Upper lobe of left lung (tissue), 4 donors: ENCODE measurements at regions not wholly inside any gene's neighbourhood (a gene's known extent, or its start where the extent isn't known, plus 50 kb on each side); places are given as distances from the start of the nearest gene placed in this dataset.

ENCODE experiments used
- POLR2A ChIP-seq, 4 donors: fragments of 450-650 bp; IDR thresholded peaks; one replicate each; pipeline ENCODE4 v1.5.1; 2016 to 2017; ENCODE audit warnings: antibody characterized with exemption in 4 of 4, mild to moderate bottlenecking in 2 of 4
- POLR2AphosphoS5 ChIP-seq, 2 donors: sonication (generic); formaldehyde crosslinking; IDR thresholded peaks; one replicate each; pipeline ENCODE4 v1.5.1; 2017; ENCODE audit warnings: antibody characterized with exemption in 2 of 2
- TF ChIP-seq, protein P1 (sequence below), 6 experiments: fragments of 450-650 bp in 4 of 6; fragments of 200-600 bp in 2 of 6; sonication (generic) in 2 of 6; IDR thresholded peaks; one replicate each; pipeline ENCODE4 v1.5.1; 2016 to 2019; ENCODE audit warnings: antibody characterized with exemption in 6 of 6

DNA sequence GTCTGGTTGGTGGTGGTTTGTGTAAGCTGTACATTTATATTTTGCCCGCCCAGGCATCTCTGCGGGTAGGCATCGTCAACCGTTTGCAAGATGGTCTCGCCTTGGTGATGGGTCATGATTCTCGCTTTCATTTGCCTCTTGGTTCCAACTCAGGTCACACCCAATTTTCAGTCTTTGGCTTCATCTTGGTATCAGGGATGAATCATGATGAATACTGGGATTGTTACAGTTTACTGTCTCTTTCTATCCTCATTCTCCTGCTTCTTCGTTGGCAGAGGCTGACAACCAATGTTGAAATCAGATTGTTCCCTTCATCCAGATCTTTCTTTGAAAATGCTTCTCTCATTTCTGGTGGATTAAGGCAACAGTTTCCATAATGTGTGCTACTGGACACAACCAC is 129.7 kb upstream of the KAZN start:
- TF ChIP-seq, protein P1, sequence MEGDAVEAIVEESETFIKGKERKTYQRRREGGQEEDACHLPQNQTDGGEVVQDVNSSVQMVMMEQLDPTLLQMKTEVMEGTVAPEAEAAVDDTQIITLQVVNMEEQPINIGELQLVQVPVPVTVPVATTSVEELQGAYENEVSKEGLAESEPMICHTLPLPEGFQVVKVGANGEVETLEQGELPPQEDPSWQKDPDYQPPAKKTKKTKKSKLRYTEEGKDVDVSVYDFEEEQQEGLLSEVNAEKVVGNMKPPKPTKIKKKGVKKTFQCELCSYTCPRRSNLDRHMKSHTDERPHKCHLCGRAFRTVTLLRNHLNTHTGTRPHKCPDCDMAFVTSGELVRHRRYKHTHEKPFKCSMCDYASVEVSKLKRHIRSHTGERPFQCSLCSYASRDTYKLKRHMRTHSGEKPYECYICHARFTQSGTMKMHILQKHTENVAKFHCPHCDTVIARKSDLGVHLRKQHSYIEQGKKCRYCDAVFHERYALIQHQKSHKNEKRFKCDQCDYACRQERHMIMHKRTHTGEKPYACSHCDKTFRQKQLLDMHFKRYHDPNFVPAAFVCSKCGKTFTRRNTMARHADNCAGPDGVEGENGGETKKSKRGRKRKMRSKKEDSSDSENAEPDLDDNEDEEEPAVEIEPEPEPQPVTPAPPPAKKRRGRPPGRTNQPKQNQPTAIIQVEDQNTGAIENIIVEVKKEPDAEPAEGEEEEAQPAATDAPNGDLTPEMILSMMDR (IDR thresholded peaks at IDR 0.05): no peak
- TF ChIP-seq POLR2A (IDR thresholded peaks at IDR 0.05) (no peak), POLR2AphosphoS5 (IDR thresholded peaks at IDR 0.05) (no peak)
